Right lobe of liver (tissue), 4 donors: ENCODE measurements at regions not wholly inside any gene's neighbourhood (a gene's known extent, or its start where the extent isn't known, plus 50 kb on each side); places are given as distances from the start of the nearest gene placed in this dataset.

Experiments used
- POLR2A ChIP-seq: fragments of 450-650 bp; IDR thresholded peaks from one replicate; pipeline ENCODE4 v1.6.1; 2017; ENCODE audit warnings: antibody characterized with exemption, mild to moderate bottlenecking
- TF ChIP-seq, protein P1 (sequence below), 4 donors: fragments of 200-600 bp in 3 of 4; fragments of 450-650 bp in 1 of 4; IDR thresholded peaks; one replicate each; pipeline versions ENCODE4 v1.5.1 to v1.8.0; 2016 to 2022; ENCODE audit warnings: antibody characterized with exemption in 4 of 4, mild to moderate bottlenecking in 2 of 4
- donor health status: DM: no; HTN: no; CAD: no.
- donor health status: DM: no; HTN: no; CAD: no.
- donor health status: DM: no; HTN: yes; CAD: no.

DNA sequence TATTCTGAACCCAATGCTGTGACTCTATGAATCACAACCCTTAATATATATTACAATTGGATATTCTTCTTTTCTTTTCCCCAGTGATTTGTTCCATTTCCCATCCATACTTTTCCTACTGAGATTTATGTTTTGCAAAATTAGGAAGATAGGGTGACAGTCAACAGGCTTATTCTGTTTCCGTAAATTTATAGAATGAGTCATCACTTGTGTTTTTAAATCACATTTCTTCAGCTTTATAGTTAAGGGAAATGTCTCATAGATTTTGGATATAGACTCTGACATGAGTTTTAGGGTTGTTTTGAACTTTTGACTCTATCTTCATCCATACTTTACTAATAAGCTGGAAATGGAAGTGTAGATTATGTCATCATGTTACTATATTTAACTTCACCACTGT, 661.6 kb upstream of the FBXO33 start:
- TF ChIP-seq, protein P1, sequence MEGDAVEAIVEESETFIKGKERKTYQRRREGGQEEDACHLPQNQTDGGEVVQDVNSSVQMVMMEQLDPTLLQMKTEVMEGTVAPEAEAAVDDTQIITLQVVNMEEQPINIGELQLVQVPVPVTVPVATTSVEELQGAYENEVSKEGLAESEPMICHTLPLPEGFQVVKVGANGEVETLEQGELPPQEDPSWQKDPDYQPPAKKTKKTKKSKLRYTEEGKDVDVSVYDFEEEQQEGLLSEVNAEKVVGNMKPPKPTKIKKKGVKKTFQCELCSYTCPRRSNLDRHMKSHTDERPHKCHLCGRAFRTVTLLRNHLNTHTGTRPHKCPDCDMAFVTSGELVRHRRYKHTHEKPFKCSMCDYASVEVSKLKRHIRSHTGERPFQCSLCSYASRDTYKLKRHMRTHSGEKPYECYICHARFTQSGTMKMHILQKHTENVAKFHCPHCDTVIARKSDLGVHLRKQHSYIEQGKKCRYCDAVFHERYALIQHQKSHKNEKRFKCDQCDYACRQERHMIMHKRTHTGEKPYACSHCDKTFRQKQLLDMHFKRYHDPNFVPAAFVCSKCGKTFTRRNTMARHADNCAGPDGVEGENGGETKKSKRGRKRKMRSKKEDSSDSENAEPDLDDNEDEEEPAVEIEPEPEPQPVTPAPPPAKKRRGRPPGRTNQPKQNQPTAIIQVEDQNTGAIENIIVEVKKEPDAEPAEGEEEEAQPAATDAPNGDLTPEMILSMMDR (IDR thresholded peaks at IDR 0.05): no peak
- no peak for TF ChIP-seq POLR2A
